Stimulated activated CD4-positive, alpha-beta T cell treated with anti-CD3 and anti-CD28 coated beads, Interleukin-2, amount 100 ng/mL, for 4 hours (primary cell): ENCODE measurements at regions not wholly inside any gene's neighbourhood (a gene's known extent, or its start where the extent isn't known, plus 50 kb on each side); places are given as distances from the start of the nearest gene placed in this dataset.

Experiments used
- DNase-seq: peaks from one replicate; pipeline ENCODE4 v3.0.0-alpha.2; 2020; ENCODE audit warnings: low read depth

GRCh38 chr5:146940295-146940694 is 61.7 kb upstream of the PPP2R2B start:
- DNase-seq, result no peak

DNA sequence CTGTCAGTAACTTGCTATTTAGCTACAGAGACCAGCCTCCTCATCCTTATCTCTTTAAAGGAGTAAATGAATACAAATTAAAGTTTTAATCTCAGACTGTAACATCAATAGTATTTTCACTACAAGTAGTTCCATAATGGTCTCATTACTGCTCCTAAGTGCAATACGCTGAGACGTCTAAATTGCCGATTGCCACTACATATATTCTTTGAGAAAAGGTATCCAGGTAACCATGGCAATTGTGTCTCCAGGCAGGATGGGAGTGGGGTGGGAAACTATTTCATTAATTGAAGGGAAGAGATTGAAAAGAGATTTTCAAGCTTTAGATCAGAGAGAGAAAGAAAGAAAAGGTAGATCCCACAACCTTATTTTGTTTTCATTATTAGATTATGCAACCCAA is 65.5 kb upstream of the PPP2R2B start:
- no peak for DNase-seq

GRCh38 chr5:146944764-146945616 is 66.4 kb upstream of the PPP2R2B start:
- no peak for DNase-seq

- no peak for DNase-seq
These were observed 67.1 kb upstream of the PPP2R2B start for GRCh38 chr5:146945617-146946084.

DNA sequence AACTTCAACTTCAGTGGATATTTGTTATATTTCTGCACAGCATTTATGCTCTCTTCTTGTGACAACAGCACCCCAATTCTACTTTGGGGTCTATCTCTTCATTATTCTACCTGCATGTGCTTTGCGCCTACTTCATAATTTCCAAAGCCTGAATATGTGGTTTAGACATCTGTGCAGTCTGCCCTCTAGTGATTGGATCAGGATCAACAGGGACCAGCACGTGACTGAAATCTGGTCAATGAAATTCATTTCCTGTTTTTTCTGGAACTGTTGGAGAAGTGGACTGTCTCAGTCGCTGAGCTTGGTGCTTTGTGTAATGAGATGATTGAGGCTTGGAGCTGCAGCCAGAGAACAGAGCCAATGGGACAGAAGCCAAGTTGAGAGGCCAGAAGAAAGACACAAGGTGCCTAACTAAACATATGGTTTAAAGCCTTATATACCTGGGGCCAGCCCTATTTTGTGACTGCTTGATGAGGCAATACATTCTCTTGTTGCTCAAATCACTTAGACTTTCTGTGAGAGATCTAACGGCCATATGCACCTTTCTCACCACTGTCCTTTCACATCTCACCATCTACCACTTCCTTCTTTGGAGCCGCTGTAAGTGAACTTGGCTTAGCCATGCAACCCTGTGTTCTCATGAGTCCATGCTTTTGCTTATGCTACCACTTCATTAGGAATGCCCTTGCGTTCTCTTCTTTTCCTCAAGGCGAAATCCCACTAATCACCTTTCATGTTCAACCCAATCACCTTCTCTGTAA is 68.8 kb upstream of the PPP2R2B start:
- DNase-seq, result no peak

- DNase-seq, result no peak
These were observed 70.1 kb upstream of the PPP2R2B start for GRCh38 chr5:146948666-146949065.

DNA sequence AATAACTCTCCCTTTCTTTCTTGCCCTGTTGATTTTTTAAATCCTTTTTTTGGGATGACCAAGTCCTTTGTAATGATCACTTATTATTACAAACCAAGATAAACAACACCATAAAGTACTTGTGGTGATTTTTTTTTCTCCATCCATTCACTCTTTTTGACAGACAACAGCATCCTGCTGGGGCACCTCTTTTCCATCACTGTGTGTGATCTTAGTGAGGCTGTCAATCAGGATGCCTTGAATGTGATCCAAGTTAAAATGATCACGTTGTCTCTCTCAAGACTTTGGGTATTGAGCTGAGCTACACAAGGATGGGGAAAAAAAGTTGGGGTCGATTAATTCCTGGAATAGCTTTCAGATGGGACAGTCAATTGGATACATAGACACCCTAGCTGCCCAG is 73.6 kb upstream of the PPP2R2B start:
- no peak for DNase-seq

- DNase-seq, result no peak
These were observed 77.7 kb upstream of the PPP2R2B start for GRCh38 chr5:146956217-146956616.

DNA sequence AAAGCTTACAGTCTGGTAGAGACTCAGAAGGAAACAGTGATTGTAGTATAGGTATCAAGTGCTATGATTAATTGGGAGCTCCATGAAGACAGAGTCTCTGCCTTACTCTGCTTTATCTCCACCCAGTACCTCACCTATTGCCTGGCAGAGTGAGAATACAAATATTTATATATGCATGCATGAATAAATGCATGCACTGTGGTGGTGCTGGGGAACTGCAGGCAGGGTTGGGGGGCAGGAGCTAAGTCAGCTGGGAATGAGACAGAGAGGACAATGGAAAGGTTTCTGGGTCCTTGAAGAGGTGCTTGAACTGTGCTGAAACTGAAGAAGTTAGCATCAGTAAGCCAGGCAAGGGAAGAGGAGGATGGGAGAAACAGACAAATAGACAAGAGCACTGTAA is 80.8 kb upstream of the PPP2R2B start:
- DNase-seq, result no peak

DNA sequence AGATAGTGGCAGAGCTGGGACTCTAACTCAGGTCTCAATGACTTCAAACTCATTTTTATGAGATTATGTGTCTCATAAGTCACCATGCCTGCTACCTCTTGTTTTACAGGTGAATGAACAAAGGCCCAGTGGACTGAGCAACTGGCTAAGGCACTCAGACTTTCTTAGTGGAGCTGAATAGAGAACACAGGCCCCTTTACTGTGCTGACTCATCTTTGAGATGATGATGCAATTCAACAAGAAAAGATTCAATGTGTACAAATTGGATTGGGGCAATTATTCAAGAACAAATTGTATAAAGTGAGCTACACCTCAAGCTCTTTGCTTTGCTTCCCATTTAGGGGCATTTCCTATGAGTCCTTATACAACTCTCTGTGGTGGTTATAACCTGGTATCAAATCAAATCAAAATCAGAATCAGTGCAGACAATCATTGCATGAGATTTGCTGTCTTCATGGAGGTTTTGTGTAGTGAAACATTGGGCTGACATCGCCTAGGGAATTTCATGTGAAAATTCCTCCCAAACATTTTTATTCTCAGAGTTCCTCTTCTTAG is 84.3 kb upstream of the PPP2R2B start:
- DNase-seq, result no peak

- peak; percentile 24 for DNase-seq
These were observed 87.5 kb upstream of the PPP2R2B start for GRCh38 chr5:146965761-146966659.

- DNase-seq, result no peak
These were observed 89.1 kb upstream of the PPP2R2B start for GRCh38 chr5:146967646-146968045.

DNA sequence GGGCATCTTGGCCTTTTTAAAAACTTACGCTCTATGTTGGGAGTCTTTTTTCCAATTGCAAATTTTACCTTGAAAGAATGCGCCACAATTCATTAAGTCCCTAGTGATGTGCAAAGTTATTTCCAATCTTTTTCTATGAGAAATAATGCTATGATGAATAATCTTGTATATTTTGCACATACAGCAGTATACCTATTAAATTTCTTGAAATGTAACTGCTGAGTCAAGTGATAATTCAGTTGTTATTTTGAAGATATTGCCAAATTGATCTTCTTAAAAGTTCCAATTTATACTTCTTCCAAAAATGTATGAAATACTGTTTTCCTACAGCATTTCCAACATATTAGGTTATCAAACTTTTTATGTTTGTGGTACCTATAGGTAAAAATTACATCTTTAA is 92.8 kb upstream of the PPP2R2B start:
- no peak for DNase-seq

DNA sequence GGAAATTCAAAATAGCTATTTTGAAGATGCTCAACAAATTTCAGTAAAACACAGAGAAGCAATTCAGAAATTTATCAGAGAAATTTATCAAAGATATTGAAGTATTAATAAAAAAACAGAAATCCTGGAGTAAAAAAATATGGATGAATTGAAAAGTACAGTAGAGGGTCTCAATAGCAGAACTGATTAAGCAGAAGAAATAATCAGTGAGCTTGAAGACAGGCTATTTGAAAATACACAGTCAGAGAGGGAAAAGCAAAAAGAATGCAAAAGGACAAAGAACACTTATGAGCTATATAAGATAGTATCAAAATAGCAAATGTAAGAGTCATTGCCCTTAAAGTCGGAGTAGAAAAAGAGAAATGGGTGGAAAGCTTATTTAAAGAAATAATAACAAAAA is 107.9 kb upstream of the PPP2R2B start:
- no peak for DNase-seq

- DNase-seq, result no peak
These were observed 115.4 kb upstream of the PPP2R2B start for GRCh38 chr5:146993876-146994530.

DNA sequence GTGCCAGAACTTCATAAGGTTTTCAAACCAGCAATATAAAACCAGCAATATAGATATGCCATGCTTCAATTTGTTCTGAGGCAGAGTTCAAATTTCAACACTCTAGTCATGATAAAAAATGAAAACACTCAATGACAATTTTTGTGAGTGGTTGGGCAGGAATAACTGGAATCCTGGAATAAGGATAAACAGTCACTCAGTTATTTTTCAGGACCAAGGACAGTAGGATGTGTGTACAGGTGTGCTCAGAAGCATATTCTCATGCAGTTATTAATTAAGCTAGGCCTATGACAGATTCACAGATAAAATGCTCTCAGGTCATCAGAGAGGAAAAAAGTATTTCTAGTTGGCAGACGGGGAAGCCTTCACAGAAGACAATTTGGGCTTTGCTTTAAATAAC is 117.3 kb upstream of the PPP2R2B start:
- no peak for DNase-seq

- no peak for DNase-seq
These were observed 136.8 kb upstream of the PPP2R2B start for GRCh38 chr5:147015405-147015804.

GRCh38 chr5:147017191-147017590 is 138.6 kb upstream of the PPP2R2B start:
- no peak for DNase-seq

- no peak for DNase-seq
These were observed 139.1 kb upstream of the PPP2R2B start for GRCh38 chr5:147017621-147018020.

GRCh38 chr5:147018812-147019211 is 140.3 kb upstream of the PPP2R2B start:
- no peak for DNase-seq

DNA sequence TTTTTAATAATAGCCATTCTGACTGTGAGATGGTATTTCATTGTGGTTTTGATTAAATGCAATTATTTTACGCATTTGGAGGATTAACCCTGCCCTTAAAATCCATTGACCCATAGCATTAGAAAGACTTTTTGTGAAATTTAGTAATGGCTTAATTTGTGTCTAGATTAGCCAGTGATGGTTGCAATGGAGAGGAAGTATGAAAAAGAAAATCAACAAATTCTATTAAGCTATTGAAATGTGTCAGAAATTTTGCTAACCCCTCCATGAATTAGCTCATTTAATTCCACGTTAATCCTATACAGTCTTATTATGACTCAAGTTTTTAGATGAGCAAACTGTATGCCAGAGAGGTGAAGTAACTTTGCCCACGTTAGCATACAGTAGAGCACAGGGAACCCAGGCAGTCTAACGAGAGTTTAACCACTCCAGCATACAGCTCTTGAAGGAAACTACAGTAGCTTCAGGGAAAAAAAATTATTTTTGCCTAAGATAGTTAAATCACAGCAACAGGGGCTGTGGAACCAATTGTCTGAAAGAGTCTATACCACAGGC is 158.2 kb upstream of the PPP2R2B start:
- no peak for DNase-seq
